ENCODE measurements at regions not wholly inside any gene's neighbourhood (a gene's known extent, or its start where the extent isn't known, plus 50 kb on each side); places are given as distances from the start of the nearest gene placed in this dataset.

GRCh38 chr3:190767851-190768250, 94.6 kb downstream of the GMNC start (continued):
- no peak for TF ChIP-seq MAFK (IDR thresholded peaks at IDR 0.05; ENCODE audit: low read depth, low read length)
- no peak for TF ChIP-seq SP1 (IDR thresholded peaks at IDR 0.05; ENCODE audit: low read depth, low read length)

All from H1 (cell line).